Karpas-422 (cell line): ENCODE measurements at regions not wholly inside any gene's neighbourhood (a gene's known extent, or its start where the extent isn't known, plus 50 kb on each side); places are given as distances from the start of the nearest gene placed in this dataset.

Source experiments
- DNase-seq: peaks from one replicate; pipeline ENCODE4 v3.0.0-alpha.2; 2015
- H2AFZ ChIP-seq: fragments of 200-600 bp; sonication (generic); 2 replicates; pipeline ENCODE4 v1.6.1; 2014; ENCODE audit warnings: antibody characterized with exemption, low read length, mixed read lengths
- H3K27ac ChIP-seq: fragments of 200-600 bp; sonication (generic); 2 replicates; pipeline ENCODE4 v1.5.1; 2014; ENCODE audit warnings: mild to moderate bottlenecking, low read length, moderate library complexity
- H3K27me3 ChIP-seq: fragments of 200-600 bp; sonication (generic); 2 replicates; pipeline ENCODE4 v1.6.1; 2014; ENCODE audit warnings: low read length, mixed read lengths
- H3K36me3 ChIP-seq: fragments of 200-600 bp; sonication (generic); 2 replicates; pipeline ENCODE4 v1.6.1; 2014; ENCODE audit warnings: low read length, mixed read lengths; ENCODE audit not compliant: insufficient read depth
- H3K4me1 ChIP-seq: fragments of 200-600 bp; sonication (generic); 2 replicates; pipeline ENCODE4 v1.6.1; 2014; ENCODE audit warnings: mild to moderate bottlenecking, low read length, mixed read lengths
- H3K4me2 ChIP-seq: fragments of 200-600 bp; sonication (generic); 2 replicates; pipeline ENCODE4 v1.6.1; 2014; ENCODE audit warnings: low read length, low read depth, mild to moderate bottlenecking; ENCODE audit not compliant: poor library complexity, severe bottlenecking
- H3K4me3 ChIP-seq: fragments of 200-600 bp; sonication (generic); 2 replicates; pipeline ENCODE4 v1.5.1; 2014; ENCODE audit warnings: mild to moderate bottlenecking, antibody characterized with exemption, low read length, mixed read lengths
- H3K79me2 ChIP-seq: fragments of 200-600 bp; sonication (generic); 2 replicates; pipeline ENCODE4 v1.6.1; 2014; ENCODE audit warnings: mild to moderate bottlenecking, low read length, mixed read lengths
- H3K9ac ChIP-seq: fragments of 200-600 bp; sonication (generic); 2 replicates; pipeline ENCODE4 v1.6.0; 2014; ENCODE audit warnings: low read length
- H3K9me2 ChIP-seq: fragments of 200-600 bp; sonication (generic), shearing (Covaris generic); replicated peaks from 2 replicates; pipeline ENCODE4 v1.6.0; 2014; ENCODE audit warnings: mild to moderate bottlenecking, low read length, moderate library complexity; ENCODE audit not compliant: insufficient read depth
- H3K9me3 ChIP-seq: fragments of 300-700, 200-600 bp; sonication (generic); 2 replicates; pipeline ENCODE4 v1.6.1; 2014; ENCODE audit warnings: low read length, mixed read lengths
- H4K20me1 ChIP-seq: fragments of 200-600 bp; sonication (generic); 2 replicates; pipeline ENCODE4 v1.6.1; 2014; ENCODE audit warnings: mild to moderate bottlenecking, antibody characterized with exemption, low read length, low read depth; ENCODE audit not compliant: insufficient read depth

DNA sequence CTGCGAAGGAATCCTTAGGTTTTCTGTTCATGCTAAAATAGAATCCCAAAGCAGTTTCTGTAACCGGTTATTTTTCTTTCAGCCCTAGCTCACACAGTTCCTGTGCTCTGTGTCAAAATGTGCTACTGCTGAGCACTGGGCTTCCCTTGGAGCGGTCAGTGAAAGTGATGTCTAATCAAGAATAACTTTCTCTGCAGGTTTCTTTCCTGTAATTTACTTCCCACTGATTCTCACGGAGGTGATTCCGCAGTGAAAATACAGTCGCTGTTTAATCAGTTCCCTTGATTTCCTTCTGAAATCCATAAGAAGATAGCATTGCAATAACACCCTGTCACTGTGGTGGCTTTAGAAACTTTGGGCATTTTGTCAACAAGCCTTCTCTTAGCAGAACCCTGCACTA, 112.0 kb upstream of the ISL1 start:
- Histone ChIP-seq H3K4me1 (no peaks in the 10 kb centered on the region), H3K27ac (no peak overlapping the region), H3K27me3 (no peaks in the 10 kb centered on the region), H3K9me2 (no peaks in the 10 kb centered on the region), H3K4me3 (no peak overlapping the region), H3K9ac (no peak overlapping the region), H3K4me2 (no peak overlapping the region), H3K79me2 (no peaks in the 10 kb centered on the region), H2AFZ (no peak overlapping the region), H3K9me3 (no peaks in the 10 kb centered on the region), H3K36me3 (no peaks in the 10 kb centered on the region), H4K20me1 (no peaks in the 10 kb centered on the region)
- no peak for DNase-seq

DNA sequence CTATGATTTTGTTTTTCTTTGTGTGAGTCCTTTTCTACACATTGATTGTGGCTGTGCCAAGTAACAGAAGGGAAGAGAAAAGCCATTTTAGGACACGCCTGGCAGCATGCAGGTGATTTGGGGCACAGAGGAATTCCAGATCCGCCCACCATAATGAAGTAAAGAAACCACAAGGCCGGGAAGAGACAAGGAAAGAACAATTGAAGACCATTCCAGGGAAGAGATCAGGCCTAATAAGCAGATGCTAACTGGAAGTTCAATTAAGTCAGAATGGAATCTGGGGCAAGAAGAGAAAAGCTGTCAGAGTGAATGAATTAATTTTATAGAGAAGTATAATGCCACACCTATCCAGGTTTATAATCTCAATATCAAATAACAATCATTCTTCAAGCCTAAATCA, 110.2 kb upstream of the ISL1 start:
- no peak for DNase-seq
- Histone ChIP-seq H3K9ac (no peak overlapping the region), H3K4me2 (no peak overlapping the region), H3K27ac (no peak overlapping the region), H4K20me1 (no peaks in the 10 kb centered on the region), H3K9me2 (no peaks in the 10 kb centered on the region), H3K9me3 (no peaks in the 10 kb centered on the region), H3K4me3 (no peak overlapping the region), H2AFZ (no peak overlapping the region), H3K79me2 (no peaks in the 10 kb centered on the region), H3K4me1 (no peaks in the 10 kb centered on the region), H3K36me3 (no peaks in the 10 kb centered on the region), H3K27me3 (no peaks in the 10 kb centered on the region)

DNA sequence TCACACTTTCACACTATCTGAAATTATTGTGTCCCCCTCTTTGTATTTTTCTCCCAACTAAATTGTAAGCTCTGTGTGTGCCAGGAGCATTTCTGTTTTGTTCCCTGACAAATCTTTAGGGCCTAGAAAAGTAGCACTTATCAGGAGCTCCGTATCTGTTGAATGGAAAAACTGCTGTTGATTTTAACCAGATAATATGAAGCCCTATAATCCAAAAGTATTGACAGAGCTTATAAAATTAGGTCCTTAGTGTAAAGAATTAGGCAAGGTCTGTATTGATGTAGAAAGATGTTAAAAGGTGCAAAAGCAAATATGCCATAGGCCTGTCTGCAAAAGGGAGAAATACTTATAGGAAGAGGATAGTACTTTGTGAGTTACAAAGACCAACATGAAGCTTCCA, 109.4 kb upstream of the ISL1 start:
- Histone ChIP-seq H3K36me3 (no peaks in the 10 kb centered on the region), H4K20me1 (no peaks in the 10 kb centered on the region), H3K27ac (no peak overlapping the region), H3K4me1 (no peaks in the 10 kb centered on the region), H3K9ac (no peak overlapping the region), H3K79me2 (no peaks in the 10 kb centered on the region), H3K4me3 (no peak overlapping the region), H3K27me3 (no peaks in the 10 kb centered on the region), H3K9me2 (no peaks in the 10 kb centered on the region), H3K4me2 (no peak overlapping the region), H3K9me3 (no peaks in the 10 kb centered on the region), H2AFZ (no peak overlapping the region)
- no peak for DNase-seq

DNA sequence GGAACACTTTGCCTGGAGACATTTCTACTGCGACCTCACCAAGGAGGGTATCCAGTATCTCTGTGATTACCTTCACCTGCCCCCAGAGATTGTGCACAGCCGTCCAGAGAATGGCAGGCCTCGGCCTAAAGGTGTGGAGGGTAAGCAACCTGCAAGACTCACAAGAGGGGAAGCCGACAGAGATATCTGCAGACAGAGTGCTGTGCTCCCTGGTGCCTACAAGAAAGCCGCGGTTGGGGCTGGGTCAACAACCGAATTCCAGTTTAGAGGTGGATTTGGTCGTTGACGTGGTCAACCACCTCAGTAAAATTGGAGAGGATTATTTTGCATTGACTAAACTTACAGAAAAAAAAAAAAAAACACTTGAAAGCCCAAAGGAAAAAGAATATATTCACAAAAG, 107.8 kb upstream of the ISL1 start:
- DNase-seq, result no peak
- H3K79me2 ChIP-seq, result no peaks in the 10 kb centered on the region
- H3K27me3 ChIP-seq, result no peaks in the 10 kb centered on the region
- no peaks in the 10 kb centered on the region for H3K36me3 ChIP-seq
- H2AFZ ChIP-seq, result no peak overlapping the region
- H3K9ac ChIP-seq, result no peak overlapping the region
- H3K4me1 ChIP-seq, result no peaks in the 10 kb centered on the region
- no peaks in the 10 kb centered on the region for H4K20me1 ChIP-seq
- H3K4me3 ChIP-seq, result no peak overlapping the region
- H3K27ac ChIP-seq, result no peak overlapping the region
- H3K9me2 ChIP-seq, result no peaks in the 10 kb centered on the region
- H3K4me2 ChIP-seq, result no peak overlapping the region
- H3K9me3 ChIP-seq, result no peaks in the 10 kb centered on the region

DNA sequence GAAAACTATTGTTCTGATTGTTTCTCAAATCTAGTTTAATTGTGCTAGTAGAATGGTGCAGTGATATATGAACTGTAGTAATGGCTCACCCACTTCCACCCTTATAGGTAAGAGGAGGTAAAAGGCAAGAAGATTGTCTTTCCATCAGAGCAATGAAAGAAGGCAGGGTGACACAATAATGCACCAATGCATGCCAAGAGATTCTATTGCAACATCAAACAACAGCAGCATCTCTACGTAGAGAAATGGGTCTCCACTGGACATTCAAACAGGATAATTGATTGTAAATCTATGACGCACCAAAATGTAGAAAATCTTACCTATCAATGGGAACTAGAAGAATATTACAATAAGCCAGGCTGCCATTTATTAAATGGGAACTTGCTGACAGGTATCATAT, 107.0 kb upstream of the ISL1 start:
- no peak overlapping the region for H3K4me2 ChIP-seq
- no peaks in the 10 kb centered on the region for H3K79me2 ChIP-seq
- no peaks in the 10 kb centered on the region for H3K9me3 ChIP-seq
- no peaks in the 10 kb centered on the region for H3K36me3 ChIP-seq
- no peaks in the 10 kb centered on the region for H4K20me1 ChIP-seq
- no peak overlapping the region for H3K9ac ChIP-seq
- no peak for DNase-seq
- H2AFZ ChIP-seq, result no peak overlapping the region
- no peak overlapping the region for H3K4me3 ChIP-seq
- no peaks in the 10 kb centered on the region for H3K9me2 ChIP-seq
- H3K27me3 ChIP-seq, result no peaks in the 10 kb centered on the region
- no peak overlapping the region for H3K27ac ChIP-seq
- H3K4me1 ChIP-seq, result no peaks in the 10 kb centered on the region

DNA sequence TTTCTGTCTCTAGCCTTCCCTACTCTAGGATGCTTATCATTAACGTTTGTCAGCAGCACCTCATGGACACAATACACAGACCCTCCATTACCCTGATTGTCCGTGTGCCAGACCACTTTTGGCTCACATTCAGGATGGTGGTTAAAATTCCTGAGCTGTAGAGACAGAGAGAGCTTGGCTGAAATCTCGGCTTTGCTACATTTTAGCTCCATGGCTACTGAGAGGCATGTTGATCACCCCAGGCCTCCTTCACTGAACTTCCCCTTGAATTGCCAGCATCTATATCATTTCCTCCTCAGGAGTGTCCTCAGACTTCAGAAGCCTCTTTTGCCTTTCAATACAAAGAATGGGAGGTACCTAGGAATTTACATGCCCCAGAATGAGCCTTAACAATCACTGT, 104.7 kb upstream of the ISL1 start:
- H3K36me3 ChIP-seq, result no peaks in the 10 kb centered on the region
- no peak for DNase-seq

DNA sequence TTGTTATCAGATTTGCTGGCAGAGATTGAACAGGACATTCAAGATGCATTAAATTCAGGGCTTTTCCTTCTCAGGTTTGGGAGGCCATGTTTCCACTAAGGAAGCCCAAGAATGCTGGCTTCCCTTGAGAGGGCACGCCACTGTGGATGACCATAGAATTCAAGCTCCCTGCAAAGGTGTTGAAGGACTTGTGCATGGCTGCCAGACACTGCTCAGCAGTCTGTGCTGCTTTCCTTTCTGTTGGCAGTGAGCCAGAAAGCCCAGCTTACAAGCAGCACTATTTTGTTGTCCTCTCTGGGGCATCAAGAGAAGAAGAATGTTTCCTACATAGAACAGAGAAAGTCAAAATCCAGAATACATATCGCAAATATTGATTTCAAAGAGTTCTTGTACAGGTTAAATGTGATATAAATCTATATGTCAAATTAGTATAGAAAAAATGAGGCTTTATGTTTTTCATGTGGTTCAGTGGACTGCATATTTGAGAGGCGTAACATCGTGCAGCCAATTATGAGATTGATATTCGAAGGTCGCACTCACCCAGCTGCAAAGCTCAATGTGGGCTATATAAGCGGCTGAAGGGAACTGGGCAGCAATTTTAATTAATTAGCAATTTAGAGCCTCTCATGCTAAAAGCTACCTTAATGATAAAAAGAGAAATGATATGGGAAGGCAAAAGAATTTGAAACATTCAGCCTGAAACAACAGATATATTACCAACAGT, 103.1 kb upstream of the ISL1 start:
- H3K27me3 ChIP-seq, result no peaks in the 10 kb centered on the region
- H2AFZ ChIP-seq, result no peak overlapping the region
- H3K4me1 ChIP-seq, result no peaks in the 10 kb centered on the region
- H3K4me3 ChIP-seq, result no peak overlapping the region
- H3K9me2 ChIP-seq, result no peaks in the 10 kb centered on the region
- H3K79me2 ChIP-seq, result no peaks in the 10 kb centered on the region
- H3K9me3 ChIP-seq, result no peaks in the 10 kb centered on the region
- no peak overlapping the region for H3K27ac ChIP-seq
- H3K9ac ChIP-seq, result no peak overlapping the region
- H4K20me1 ChIP-seq, result no peaks in the 10 kb centered on the region
- no peak for DNase-seq
- H3K36me3 ChIP-seq, result no peaks in the 10 kb centered on the region
- no peak overlapping the region for H3K4me2 ChIP-seq

More for the DNA sequence above, 104.7 kb upstream of the ISL1 start:
- H3K27me3 ChIP-seq, result no peaks in the 10 kb centered on the region
- H3K9ac ChIP-seq, result no peak overlapping the region
- no peaks in the 10 kb centered on the region for H3K4me1 ChIP-seq
- H3K79me2 ChIP-seq, result no peaks in the 10 kb centered on the region
- H3K4me2 ChIP-seq, result no peak overlapping the region
- no peaks in the 10 kb centered on the region for H4K20me1 ChIP-seq
- H2AFZ ChIP-seq, result no peak overlapping the region
- no peaks in the 10 kb centered on the region for H3K9me2 ChIP-seq
- no peak overlapping the region for H3K4me3 ChIP-seq
- H3K27ac ChIP-seq, result no peak overlapping the region
- H3K9me3 ChIP-seq, result no peaks in the 10 kb centered on the region

DNA sequence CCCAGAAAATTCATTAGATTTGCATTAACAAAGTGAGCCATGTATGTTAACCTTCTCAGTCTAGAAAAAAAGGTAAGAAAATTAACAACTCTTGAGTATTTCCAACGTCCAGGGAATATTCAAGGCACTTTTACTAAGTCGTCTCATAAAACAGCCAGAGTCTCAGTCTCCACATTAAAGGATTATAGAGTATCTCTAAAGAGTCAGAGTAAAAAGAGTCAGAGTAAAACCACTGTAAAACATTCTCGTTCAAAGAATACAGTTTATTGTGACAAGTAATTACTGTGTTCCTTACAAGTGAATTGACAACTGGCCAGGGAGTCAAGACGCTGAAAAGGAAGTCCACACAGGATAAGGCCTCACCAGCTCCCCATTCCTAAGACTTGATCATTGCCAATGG, 97.2 kb upstream of the ISL1 start:
- Histone ChIP-seq H3K9me2 (no peaks in the 10 kb centered on the region), H3K27me3 (no peaks in the 10 kb centered on the region), H3K27ac (no peak overlapping the region), H3K4me3 (no peak overlapping the region), H2AFZ (no peak overlapping the region), H3K4me2 (no peak overlapping the region), H3K4me1 (no peaks in the 10 kb centered on the region), H3K79me2 (no peaks in the 10 kb centered on the region), H3K36me3 (no peaks in the 10 kb centered on the region), H4K20me1 (no peaks in the 10 kb centered on the region), H3K9me3 (no peaks in the 10 kb centered on the region), H3K9ac (no peak overlapping the region)
- DNase-seq, result no peak

DNA sequence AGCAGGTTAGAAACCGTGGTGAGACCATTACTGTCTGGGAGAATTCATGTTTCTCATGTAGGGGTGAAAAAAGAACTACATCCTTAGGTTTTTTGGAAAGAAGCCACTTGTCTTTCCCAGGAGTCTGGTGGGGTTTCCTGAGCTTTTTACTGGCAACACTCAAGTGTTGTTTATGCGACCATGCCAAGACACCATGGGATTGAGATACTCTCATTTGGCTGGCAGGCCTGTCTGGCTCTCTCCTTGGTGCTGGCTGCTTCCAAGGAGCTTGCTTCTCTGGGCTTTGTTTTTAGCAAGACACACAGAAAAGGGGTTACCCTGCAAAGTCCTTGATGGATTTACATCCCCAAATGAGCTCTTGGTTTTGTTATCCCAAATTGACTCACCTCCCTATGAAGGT, 80.9 kb upstream of the ISL1 start:
- no peak overlapping the region for H3K4me3 ChIP-seq
- no peak overlapping the region for H3K4me2 ChIP-seq
- no peak for DNase-seq
- H3K9me2 ChIP-seq, result no peaks in the 10 kb centered on the region
- H4K20me1 ChIP-seq, result no peaks in the 10 kb centered on the region
- no peak overlapping the region for H2AFZ ChIP-seq
- H3K9me3 ChIP-seq, result no peaks in the 10 kb centered on the region
- no peaks in the 10 kb centered on the region for H3K79me2 ChIP-seq
- H3K4me1 ChIP-seq, result no peaks in the 10 kb centered on the region
- H3K36me3 ChIP-seq, result no peaks in the 10 kb centered on the region
- no peak overlapping the region for H3K27ac ChIP-seq
- H3K27me3 ChIP-seq, result no peaks in the 10 kb centered on the region
- H3K9ac ChIP-seq, result no peak overlapping the region
